SK-N-SH treated with all-trans-retinoic acid at 6 μM for 48 hours (cell line): ENCODE measurements at regions not wholly inside any gene's neighbourhood (a gene's known extent, or its start where the extent isn't known, plus 50 kb on each side); places are given as distances from the start of the nearest gene placed in this dataset.

Experiments used
- GLIS3 ChIP-seq: fragments of 250-450 bp; sonication (Bioruptor Pico); IDR thresholded peaks from 2 replicates; pipeline ENCODE4 v1.5.0; 2020; ENCODE audit warnings: mild to moderate bottlenecking, moderate library complexity
- OSR1 ChIP-seq: fragments of 250-450 bp; sonication (Bioruptor Pico); IDR thresholded peaks from 2 replicates; pipeline ENCODE4 v1.8.0; 2022; ENCODE audit warnings: moderate library complexity, mild to moderate bottlenecking, inconsistent platforms
- PPARA ChIP-seq: fragments of 250-450 bp; sonication (Bioruptor Pico); IDR thresholded peaks from 2 replicates; pipeline ENCODE4 v1.5.0; 2020; ENCODE audit warnings: mild to moderate bottlenecking, borderline replicate concordance
- TOX ChIP-seq: fragments of 250-450 bp; sonication (Bioruptor Pico); IDR thresholded peaks from 2 replicates; pipeline ENCODE4 v1.8.0; 2021; ENCODE audit warnings: mild to moderate bottlenecking, moderate library complexity, borderline replicate concordance
- ZC3H10 ChIP-seq: fragments of 250-450 bp; sonication (Bioruptor Pico); IDR thresholded peaks from 2 replicates; pipeline ENCODE4 v1.5.1; 2021; ENCODE audit warnings: mild to moderate bottlenecking, moderate library complexity
- ZFP30 ChIP-seq: fragments of 450-650 bp; formaldehyde crosslinking; IDR thresholded peaks from 2 replicates; pipeline ENCODE4 v1.5.0; 2022; ENCODE audit warnings: mild to moderate bottlenecking, moderate library complexity
- TF ChIP-seq, protein P1 (sequence below): fragments of 250-450 bp; sonication (Bioruptor Pico); IDR thresholded peaks from 2 replicates; pipeline ENCODE4 v1.8.0; 2020; ENCODE audit warnings: mild to moderate bottlenecking, moderate library complexity, borderline replicate concordance
- TF ChIP-seq, protein P2 (sequence below): fragments of 250-450 bp; sonication (Bioruptor Pico); IDR thresholded peaks from 2 replicates; pipeline ENCODE4 v1.5.1; 2020; ENCODE audit warnings: low read depth, mild to moderate bottlenecking, moderate library complexity

DNA sequence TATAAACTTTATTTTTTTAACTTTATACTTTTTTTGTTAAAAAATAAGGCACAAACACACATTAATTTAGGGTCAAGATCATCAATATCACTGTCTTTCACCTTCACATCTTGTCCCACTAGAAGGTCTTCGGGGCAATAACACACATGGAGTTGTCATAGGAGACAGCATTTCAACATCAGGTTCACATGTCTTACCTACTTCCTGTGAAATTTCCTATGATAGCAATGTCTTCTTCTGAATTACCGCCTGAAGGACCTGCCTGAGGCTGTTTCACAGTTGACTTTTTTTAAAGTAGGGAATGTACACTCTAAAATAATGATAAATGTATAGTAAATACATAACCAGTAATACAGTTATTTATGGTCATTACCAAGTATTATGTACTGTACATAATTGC, 559.4 kb downstream of the PLPP3 start:
- TF ChIP-seq GLIS3 (CRISPR knock-in tag) (no peak), PPARA (no peak), OSR1 (CRISPR knock-in tag) (no peak), ZFP30 (no peak), TOX (CRISPR knock-in tag) (no peak), ZC3H10 (CRISPR knock-in tag) (no peak)
- TF ChIP-seq, protein P1, sequence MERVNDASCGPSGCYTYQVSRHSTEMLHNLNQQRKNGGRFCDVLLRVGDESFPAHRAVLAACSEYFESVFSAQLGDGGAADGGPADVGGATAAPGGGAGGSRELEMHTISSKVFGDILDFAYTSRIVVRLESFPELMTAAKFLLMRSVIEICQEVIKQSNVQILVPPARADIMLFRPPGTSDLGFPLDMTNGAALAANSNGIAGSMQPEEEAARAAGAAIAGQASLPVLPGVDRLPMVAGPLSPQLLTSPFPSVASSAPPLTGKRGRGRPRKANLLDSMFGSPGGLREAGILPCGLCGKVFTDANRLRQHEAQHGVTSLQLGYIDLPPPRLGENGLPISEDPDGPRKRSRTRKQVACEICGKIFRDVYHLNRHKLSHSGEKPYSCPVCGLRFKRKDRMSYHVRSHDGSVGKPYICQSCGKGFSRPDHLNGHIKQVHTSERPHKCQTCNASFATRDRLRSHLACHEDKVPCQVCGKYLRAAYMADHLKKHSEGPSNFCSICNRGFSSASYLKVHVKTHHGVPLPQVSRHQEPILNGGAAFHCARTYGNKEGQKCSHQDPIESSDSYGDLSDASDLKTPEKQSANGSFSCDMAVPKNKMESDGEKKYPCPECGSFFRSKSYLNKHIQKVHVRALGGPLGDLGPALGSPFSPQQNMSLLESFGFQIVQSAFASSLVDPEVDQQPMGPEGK (CRISPR knock-in tag) = no peak
- TF ChIP-seq, protein P2, sequence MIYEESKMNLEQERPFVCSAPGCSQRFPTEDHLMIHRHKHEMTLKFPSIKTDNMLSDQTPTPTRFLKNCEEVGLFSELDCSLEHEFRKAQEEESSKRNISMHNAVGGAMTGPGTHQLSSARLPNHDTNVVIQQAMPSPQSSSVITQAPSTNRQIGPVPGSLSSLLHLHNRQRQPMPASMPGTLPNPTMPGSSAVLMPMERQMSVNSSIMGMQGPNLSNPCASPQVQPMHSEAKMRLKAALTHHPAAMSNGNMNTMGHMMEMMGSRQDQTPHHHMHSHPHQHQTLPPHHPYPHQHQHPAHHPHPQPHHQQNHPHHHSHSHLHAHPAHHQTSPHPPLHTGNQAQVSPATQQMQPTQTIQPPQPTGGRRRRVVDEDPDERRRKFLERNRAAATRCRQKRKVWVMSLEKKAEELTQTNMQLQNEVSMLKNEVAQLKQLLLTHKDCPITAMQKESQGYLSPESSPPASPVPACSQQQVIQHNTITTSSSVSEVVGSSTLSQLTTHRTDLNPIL (CRISPR knock-in tag) = no peak
